ENCODE measurements at regions not wholly inside any gene's neighbourhood (a gene's known extent, or its start where the extent isn't known, plus 50 kb on each side); places are given as distances from the start of the nearest gene placed in this dataset.

DNA sequence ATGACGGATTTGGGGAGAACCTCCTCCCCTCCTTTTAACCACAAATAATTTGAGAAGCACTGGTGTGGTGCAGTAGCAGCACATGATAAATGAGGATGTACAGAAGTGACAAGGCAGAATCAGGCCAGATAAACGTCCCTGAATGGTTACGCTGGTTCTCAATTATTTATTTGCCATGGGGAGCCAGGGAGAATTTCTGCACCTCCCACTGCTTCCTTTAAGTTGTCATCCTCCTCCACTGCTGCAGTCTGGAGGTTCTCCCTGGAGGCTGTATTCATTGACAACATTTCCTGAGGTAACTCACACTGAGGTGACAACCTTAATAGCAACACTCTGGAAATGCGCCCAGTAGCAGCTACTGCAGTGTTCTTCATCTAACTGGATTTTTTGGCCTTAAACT, 308.9 kb upstream of the SLITRK1 start:
- TF ChIP-seq, protein P1, sequence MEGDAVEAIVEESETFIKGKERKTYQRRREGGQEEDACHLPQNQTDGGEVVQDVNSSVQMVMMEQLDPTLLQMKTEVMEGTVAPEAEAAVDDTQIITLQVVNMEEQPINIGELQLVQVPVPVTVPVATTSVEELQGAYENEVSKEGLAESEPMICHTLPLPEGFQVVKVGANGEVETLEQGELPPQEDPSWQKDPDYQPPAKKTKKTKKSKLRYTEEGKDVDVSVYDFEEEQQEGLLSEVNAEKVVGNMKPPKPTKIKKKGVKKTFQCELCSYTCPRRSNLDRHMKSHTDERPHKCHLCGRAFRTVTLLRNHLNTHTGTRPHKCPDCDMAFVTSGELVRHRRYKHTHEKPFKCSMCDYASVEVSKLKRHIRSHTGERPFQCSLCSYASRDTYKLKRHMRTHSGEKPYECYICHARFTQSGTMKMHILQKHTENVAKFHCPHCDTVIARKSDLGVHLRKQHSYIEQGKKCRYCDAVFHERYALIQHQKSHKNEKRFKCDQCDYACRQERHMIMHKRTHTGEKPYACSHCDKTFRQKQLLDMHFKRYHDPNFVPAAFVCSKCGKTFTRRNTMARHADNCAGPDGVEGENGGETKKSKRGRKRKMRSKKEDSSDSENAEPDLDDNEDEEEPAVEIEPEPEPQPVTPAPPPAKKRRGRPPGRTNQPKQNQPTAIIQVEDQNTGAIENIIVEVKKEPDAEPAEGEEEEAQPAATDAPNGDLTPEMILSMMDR (conservative IDR thresholded peaks at IDR 0.05; ENCODE audit: low read depth in 2 of 2) = no peak
- no peak for TF ChIP-seq CREB1 (CRISPR knock-in tag; IDR thresholded peaks at IDR 0.05; ENCODE audit: low read depth)
- no peak for TF ChIP-seq POLR2AphosphoS5 (IDR thresholded peaks at IDR 0.05; ENCODE audit: low read depth)
- TF ChIP-seq EZH2phosphoT487 (IDR thresholded peaks at IDR 0.05; ENCODE audit: unreplicated experiment) = no peak
- TF ChIP-seq JUNB (IDR thresholded peaks at IDR 0.05; ENCODE audit: unreplicated experiment) = no peak
